CD8-positive, alpha-beta memory T cell (primary cell): ENCODE measurements at regions not wholly inside any gene's neighbourhood (a gene's known extent, or its start where the extent isn't known, plus 50 kb on each side); places are given as distances from the start of the nearest gene placed in this dataset.
"Not testable (repeated sequence)": the region's sequence is repeated elsewhere in the genome, so short reads cannot be mapped to it uniquely, and the experiment has no call there.

Experiments used
- CTCF ChIA-PET: fragments of 350-600 bp; sonication (Branson Sonifier 250); formaldehyde crosslinking; loops from one replicate; lab custom pipeline; 2021; ENCODE audit warnings: antibody characterized with exemption; lab: Charles Lee
- POLR2A ChIA-PET: fragments of 350-600 bp; sonication (Branson Sonifier 250); formaldehyde crosslinking; loops from one replicate; lab custom pipeline; 2021; ENCODE audit warnings: antibody characterized with exemption; lab: Charles Lee
- DNase-seq, 5 donors: peaks; one replicate each; pipeline versions ENCODE4 v3.0.0 to v3.0.0-alpha.2; 2020 to 2022; ENCODE audit warnings: mixed read lengths in 1 of 5
- H3K27ac ChIP-seq: one replicate; pipeline ENCODE4 v1.7.0; 2013; ENCODE audit warnings: low read depth, mild to moderate bottlenecking, low read length, moderate library complexity
- H3K27me3 ChIP-seq: 2 replicates; pipeline ENCODE4 v1.7.0; 2013; ENCODE audit warnings: low read length, mild to moderate bottlenecking; ENCODE audit not compliant: insufficient read depth, poor library complexity, severe bottlenecking
- H3K36me3 ChIP-seq: 2 replicates; pipeline ENCODE4 v1.7.0; 2013; ENCODE audit warnings: mild to moderate bottlenecking, low read length, moderate library complexity; ENCODE audit not compliant: insufficient read depth
- H3K4me1 ChIP-seq: 2 replicates; pipeline ENCODE4 v1.7.0; 2013; ENCODE audit warnings: mild to moderate bottlenecking, low read length, moderate library complexity; ENCODE audit not compliant: insufficient read depth
- H3K4me3 ChIP-seq: 2 replicates; pipeline ENCODE4 v1.7.0; 2013; ENCODE audit warnings: mild to moderate bottlenecking, low read length
- H3K9me3 ChIP-seq: 2 replicates; pipeline ENCODE4 v1.7.0; 2013; ENCODE audit warnings: mild to moderate bottlenecking, low read length
- H3K27ac Mint-ChIP-seq, 8 donors: one replicate each; pipeline ENCODE4 v1.8.0; 2020 to 2021; ENCODE audit warnings: mixed read lengths in 8 of 8, mild to moderate bottlenecking in 6 of 8, inconsistent platforms in 3 of 8, moderate library complexity in 3 of 8
- H3K27me3 Mint-ChIP-seq, 2 donors: one replicate each; pipeline ENCODE4 v1.8.0; 2020 to 2021; ENCODE audit warnings: mixed read lengths in 2 of 2, mild to moderate bottlenecking in 1 of 2, moderate library complexity in 1 of 2
- H3K36me3 Mint-ChIP-seq, 3 donors: one replicate each; pipeline ENCODE4 v1.8.0; 2020 to 2021; ENCODE audit warnings: mixed read lengths in 3 of 3, inconsistent platforms in 1 of 3, mild to moderate bottlenecking in 1 of 3
- H3K4me1 Mint-ChIP-seq, 3 donors: one replicate each; pipeline ENCODE4 v1.8.0; 2020 to 2021; ENCODE audit warnings: mixed read lengths in 3 of 3, inconsistent platforms in 1 of 3, mild to moderate bottlenecking in 1 of 3
- H3K4me3 Mint-ChIP-seq, 7 donors: one replicate each; pipeline ENCODE4 v1.8.0; 2020 to 2021; ENCODE audit warnings: mixed read lengths in 7 of 7, mild to moderate bottlenecking in 6 of 7, moderate library complexity in 4 of 7, inconsistent platforms in 2 of 7
- H3K9me3 Mint-ChIP-seq, 5 donors: one replicate each; pipeline ENCODE4 v1.8.0; 2020 to 2022; ENCODE audit warnings: mixed read lengths in 5 of 5, mild to moderate bottlenecking in 3 of 5, moderate library complexity in 2 of 5, inconsistent platforms in 1 of 5

DNA sequence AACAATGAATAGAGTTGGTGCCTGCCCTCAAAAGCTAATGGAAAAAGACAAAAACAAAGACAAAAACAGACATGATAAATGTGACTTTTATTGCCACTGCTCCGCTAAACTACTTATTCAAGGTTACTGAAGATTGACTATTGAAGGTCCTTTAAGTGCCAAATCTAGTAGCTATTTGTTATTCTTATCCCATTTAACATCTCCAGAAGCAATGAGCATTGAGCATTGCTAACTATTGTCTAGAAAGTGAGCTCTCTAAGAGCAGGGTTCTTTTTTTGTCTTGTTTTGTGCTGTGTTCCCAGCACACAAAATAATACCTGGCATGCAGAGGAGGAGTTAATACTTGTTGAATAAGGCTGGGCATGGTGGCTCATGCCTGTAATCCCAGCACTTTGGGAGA lies 95.4 kb upstream of the SFRP2 start:
- H3K27ac Mint-ChIP-seq = no peak overlapping the region
- ChIA-PET POLR2A (no interaction called here), CTCF (no interaction called here)

DNA sequence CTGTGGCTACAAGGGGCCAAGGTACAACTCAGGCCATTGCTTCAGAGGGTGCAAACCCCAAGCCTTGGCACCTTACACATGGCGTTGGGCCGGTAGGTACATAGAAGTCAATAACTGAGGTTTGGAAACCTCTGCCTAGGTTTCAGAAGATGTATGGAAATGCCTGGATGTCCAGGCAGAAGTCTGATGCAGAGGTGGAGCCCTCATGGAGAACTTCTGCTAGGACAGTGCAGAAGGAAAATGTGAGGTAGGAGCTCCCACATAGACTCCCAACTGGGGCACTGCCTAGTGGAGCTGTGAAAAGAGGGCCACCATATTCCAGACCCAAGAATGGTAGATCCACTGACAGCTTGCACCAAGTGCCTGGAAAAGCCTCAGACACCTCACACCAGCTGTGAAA lies 92.1 kb upstream of the SFRP2 start:
- H3K27me3 Mint-ChIP-seq = peaks cover 1 to 7% of the 10 kb centered on the region in 2 donors
- H3K4me3 Mint-ChIP-seq = no peak overlapping the region
- no peak overlapping the region for H3K4me3 ChIP-seq
- no peak overlapping the region for H3K27ac ChIP-seq
- no peaks in the 10 kb centered on the region for H3K27me3 ChIP-seq
- ChIA-PET POLR2A (no interaction called here), CTCF (no interaction called here)
- H3K36me3 ChIP-seq = no peaks in the 10 kb centered on the region
- no peaks in the 10 kb centered on the region for H3K4me1 ChIP-seq
- no peak for DNase-seq
- peak overlapping the region in 1 of 8 donors; percentile 16 for H3K27ac Mint-ChIP-seq
- no peaks in the 10 kb centered on the region for H3K4me1 Mint-ChIP-seq
- H3K36me3 Mint-ChIP-seq = peaks cover 0 to 6% (median 6%) of the 10 kb centered on the region in 3 donors
- H3K9me3 ChIP-seq = no peaks in the 10 kb centered on the region
- peaks cover 7 to 17% (median 13%) of the 10 kb centered on the region in 5 donors for H3K9me3 Mint-ChIP-seq

More for the DNA sequence above, 95.4 kb upstream of the SFRP2 start:
- Histone ChIP-seq H3K9me3 (no peaks in the 10 kb centered on the region), H3K4me1 (no peaks in the 10 kb centered on the region), H3K4me3 (no peak overlapping the region), H3K27me3 (no peaks in the 10 kb centered on the region), H3K36me3 (no peaks in the 10 kb centered on the region), H3K27ac (no peak overlapping the region)
- Mint-ChIP-seq H3K9me3 (peaks cover 7 to 17% (median 13%) of the 10 kb centered on the region in 5 donors), H3K27me3 (peaks cover 2 to 9% of the 10 kb centered on the region in 2 donors), H3K36me3 (peaks cover 0 to 6% (median 6%) of the 10 kb centered on the region in 3 donors), H3K4me1 (no peaks in the 10 kb centered on the region), H3K4me3 (no peak overlapping the region)
- no peak for DNase-seq

DNA sequence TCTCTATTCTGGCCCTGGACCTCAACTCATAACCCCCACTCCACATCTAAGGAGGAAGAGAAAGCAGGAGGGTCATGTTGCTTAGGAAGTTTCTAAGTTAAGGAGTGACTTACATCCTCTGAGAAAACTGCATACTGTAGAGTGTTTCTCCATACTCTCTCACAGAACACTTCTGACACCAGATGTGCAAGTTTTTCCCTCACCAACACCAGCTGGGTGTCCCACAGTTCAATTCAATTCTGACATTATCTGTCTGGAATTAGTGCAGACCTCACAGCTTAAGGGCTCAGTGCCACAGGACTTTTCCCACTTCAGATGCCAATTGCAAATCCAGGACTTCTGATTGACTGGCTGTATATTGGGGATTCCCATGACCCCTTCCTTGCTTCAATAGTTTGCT lies 89.0 kb upstream of the SFRP2 start:
- CTCF ChIA-PET = no interaction called here
- Mint-ChIP-seq H3K36me3 (peaks cover 0 to 6% (median 6%) of the 10 kb centered on the region in 3 donors), H3K9me3 (peaks cover 7 to 17% (median 13%) of the 10 kb centered on the region in 5 donors), H3K27ac (no peak overlapping the region), H3K4me1 (no peaks in the 10 kb centered on the region), H3K4me3 (no peak overlapping the region), H3K27me3 (peaks cover 3 to 11% of the 10 kb centered on the region in 2 donors)
- POLR2A ChIA-PET = no interaction called here
- Histone ChIP-seq H3K27me3 (no peaks in the 10 kb centered on the region), H3K4me3 (no peak overlapping the region), H3K9me3 (no peaks in the 10 kb centered on the region), H3K36me3 (no peaks in the 10 kb centered on the region), H3K27ac (no peak overlapping the region), H3K4me1 (no peaks in the 10 kb centered on the region)
- no peak for DNase-seq

DNA sequence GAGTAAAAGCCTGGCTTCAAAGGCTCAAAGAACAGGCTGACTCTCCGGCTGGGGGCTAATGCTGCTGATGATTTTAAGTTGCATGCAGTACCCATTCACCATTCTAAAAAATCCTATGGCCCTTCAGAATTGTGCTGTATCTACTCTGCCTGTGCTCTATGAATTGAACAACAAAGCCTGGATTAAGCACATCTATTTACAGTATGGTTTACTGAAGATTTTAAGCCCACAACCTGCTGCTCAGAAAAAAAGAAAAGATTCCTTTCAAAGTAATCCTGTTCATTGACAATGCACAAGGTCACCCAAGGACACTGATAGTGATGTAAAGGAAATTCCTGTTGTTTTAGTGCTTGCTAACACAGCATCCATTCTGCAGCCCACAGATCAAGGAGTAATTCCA lies 84.9 kb upstream of the SFRP2 start:
- no peaks in the 10 kb centered on the region for H3K9me3 ChIP-seq
- DNase-seq = no peak
- POLR2A ChIA-PET = no interaction called here
- H3K4me3 ChIP-seq = no peak overlapping the region
- H3K4me1 ChIP-seq = no peaks in the 10 kb centered on the region
- peaks cover 3 to 16% of the 10 kb centered on the region in 2 donors for H3K27me3 Mint-ChIP-seq
- H3K36me3 ChIP-seq = no peaks in the 10 kb centered on the region
- no peak overlapping the region for H3K4me3 Mint-ChIP-seq
- CTCF ChIA-PET = no interaction called here
- H3K9me3 Mint-ChIP-seq = peaks cover 0 to 2% (median 1%) of the 10 kb centered on the region in 5 donors
- H3K4me1 Mint-ChIP-seq = no peaks in the 10 kb centered on the region
- peaks cover 0 to under 1% (median 0%) of the 10 kb centered on the region in 3 donors for H3K36me3 Mint-ChIP-seq
- no peak overlapping the region for H3K27ac Mint-ChIP-seq
- H3K27ac ChIP-seq = no peak overlapping the region
- H3K27me3 ChIP-seq = no peaks in the 10 kb centered on the region

DNA sequence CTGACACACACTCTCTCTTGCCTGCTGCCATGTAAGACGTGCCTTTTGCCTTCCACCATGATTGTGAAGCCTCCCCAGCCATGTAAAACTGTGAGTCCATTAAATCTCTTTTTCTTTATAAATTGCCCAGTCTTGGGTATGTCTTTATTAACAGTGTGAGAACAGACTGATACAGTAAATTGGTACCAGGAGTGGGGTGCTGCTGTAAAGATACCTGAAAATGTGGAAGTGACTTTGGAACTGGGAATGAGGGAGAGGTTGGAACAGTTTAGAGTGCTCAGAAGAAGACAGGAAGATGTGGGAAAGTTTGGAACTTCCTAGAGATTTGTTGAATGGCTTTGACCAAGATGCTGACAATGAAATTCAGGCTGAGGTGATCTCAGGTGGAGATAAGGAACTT lies 77.9 kb upstream of the SFRP2 start:
- H3K9me3 ChIP-seq, H3K27me3 ChIP-seq, H3K27ac Mint-ChIP-seq, H3K36me3 ChIP-seq, H3K4me1 ChIP-seq, DNase-seq, H3K4me3 ChIP-seq, H3K27ac ChIP-seq, POLR2A ChIA-PET, H3K4me3 Mint-ChIP-seq, H3K4me1 Mint-ChIP-seq, CTCF ChIA-PET: not testable (repeated sequence)
- Mint-ChIP-seq H3K36me3 (peaks cover 0 to 13% (median 6%) of the 10 kb centered on the region in 3 donors), H3K27me3 (peaks cover 5 to 23% of the 10 kb centered on the region in 2 donors), H3K9me3 (peaks cover 29 to 59% (median 45%) of the 10 kb centered on the region in 5 donors)

DNA sequence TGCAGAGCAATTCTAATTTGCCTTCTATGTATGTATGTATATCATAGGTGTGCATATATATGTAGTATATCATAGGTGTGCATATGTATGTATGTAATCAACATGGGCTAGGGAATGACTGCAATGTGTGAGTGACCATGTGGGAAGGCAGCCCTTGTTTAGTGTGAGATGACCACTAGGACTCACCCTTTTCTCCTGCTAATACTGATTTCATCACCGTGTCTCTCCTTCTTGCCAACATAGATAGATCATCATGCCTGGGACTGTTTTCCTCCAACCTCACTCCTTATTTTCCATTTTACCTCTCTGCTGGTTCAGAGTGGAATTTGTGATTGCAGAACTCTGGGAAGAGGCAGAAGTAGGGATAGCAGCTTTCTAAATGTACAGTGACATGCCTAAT lies 63.6 kb upstream of the SFRP2 start:
- H3K27me3 Mint-ChIP-seq = peaks cover 13 to 15% of the 10 kb centered on the region in 2 donors

DNA sequence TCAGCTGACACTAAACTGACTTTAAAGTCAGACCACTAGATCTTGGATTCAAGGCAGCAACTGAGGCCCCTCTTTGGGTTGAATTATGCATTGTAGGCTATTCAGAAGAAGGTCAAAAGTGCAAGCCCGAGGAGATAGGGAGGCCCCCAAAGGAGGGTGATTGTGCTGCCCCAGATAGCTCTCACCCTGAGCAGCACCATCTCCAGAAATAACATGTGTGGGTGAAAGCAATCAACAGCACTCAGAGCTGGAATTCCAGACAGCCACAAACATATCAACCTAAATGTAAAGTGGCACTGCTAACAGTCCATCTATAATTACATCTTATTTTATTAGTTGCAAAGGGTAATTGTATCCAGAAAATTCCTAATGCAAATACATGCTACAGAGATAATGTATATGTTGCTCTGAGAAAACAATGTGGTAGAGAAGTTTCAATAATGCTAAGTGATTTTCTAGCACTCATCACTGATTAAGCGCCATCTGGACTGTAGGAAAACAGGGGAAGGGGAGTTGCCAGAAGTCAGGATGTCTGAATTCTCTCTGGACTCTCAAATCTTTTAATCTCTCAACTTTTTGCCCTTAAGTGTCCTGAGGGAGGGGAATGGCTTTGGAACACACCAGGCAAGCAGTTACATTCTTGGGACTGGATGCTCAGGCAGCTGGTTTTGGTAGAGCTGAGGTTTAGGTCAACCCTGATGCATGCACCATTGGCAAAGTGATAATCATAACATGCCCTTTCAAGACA lies 61.8 kb upstream of the SFRP2 start:
- no peaks in the 10 kb centered on the region for H3K36me3 Mint-ChIP-seq
- no peak overlapping the region for H3K4me3 Mint-ChIP-seq
- no peak overlapping the region for H3K27ac ChIP-seq
- no peaks in the 10 kb centered on the region for H3K36me3 ChIP-seq
- H3K27ac Mint-ChIP-seq = no peak overlapping the region
- H3K9me3 ChIP-seq = no peaks in the 10 kb centered on the region
- no peaks in the 10 kb centered on the region for H3K27me3 ChIP-seq
- no peak for DNase-seq
- H3K9me3 Mint-ChIP-seq = peaks cover 0 to 15% (median 3%) of the 10 kb centered on the region in 5 donors
- no peaks in the 10 kb centered on the region for H3K4me1 ChIP-seq
- peaks cover 17 to 18% of the 10 kb centered on the region in 2 donors for H3K27me3 Mint-ChIP-seq
- H3K4me1 Mint-ChIP-seq = no peaks in the 10 kb centered on the region
- ChIA-PET CTCF (no interaction called here), POLR2A (no interaction called here)
- no peak overlapping the region for H3K4me3 ChIP-seq

More for the DNA sequence above, 63.6 kb upstream of the SFRP2 start:
- Histone ChIP-seq H3K9me3 (no peaks in the 10 kb centered on the region), H3K27ac (no peak overlapping the region), H3K4me3 (no peak overlapping the region), H3K4me1 (no peaks in the 10 kb centered on the region), H3K36me3 (no peaks in the 10 kb centered on the region), H3K27me3 (no peaks in the 10 kb centered on the region)
- DNase-seq = no peak
- ChIA-PET POLR2A (no interaction called here), CTCF (no interaction called here)
- Mint-ChIP-seq H3K9me3 (peaks cover 7 to 14% (median 12%) of the 10 kb centered on the region in 5 donors), H3K27ac (no peak overlapping the region), H3K4me3 (no peak overlapping the region), H3K4me1 (no peaks in the 10 kb centered on the region), H3K36me3 (peaks cover 0 to 4% (median 0%) of the 10 kb centered on the region in 3 donors)

DNA sequence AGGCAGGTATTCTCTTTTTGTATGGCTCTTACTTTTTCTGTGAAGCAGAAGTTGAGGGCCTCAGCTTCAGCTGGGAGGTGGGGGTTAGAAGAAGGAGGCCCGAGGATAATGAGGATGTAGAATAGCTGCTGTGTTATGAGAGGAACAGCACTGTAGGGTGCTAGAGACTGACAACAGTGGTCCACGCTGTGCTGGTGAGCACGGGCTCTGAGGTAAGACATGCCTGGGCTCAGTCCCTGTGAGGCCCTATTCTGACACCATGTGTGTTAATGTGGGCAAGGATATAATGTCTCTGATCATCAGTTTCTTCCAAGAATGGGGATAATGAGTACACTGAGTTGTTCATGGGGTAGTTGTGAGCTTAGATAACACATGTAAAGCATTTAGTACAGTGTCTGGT lies 55.3 kb upstream of the SFRP2 start:
- H3K36me3 Mint-ChIP-seq = no peaks in the 10 kb centered on the region
- ChIA-PET CTCF (no interaction called here), POLR2A (no interaction called here)
- H3K9me3 Mint-ChIP-seq = peaks cover 0 to 10% (median 0%) of the 10 kb centered on the region in 5 donors
- Histone ChIP-seq H3K36me3 (no peaks in the 10 kb centered on the region), H3K9me3 (no peaks in the 10 kb centered on the region), H3K27me3 (no peaks in the 10 kb centered on the region), H3K4me1 (no peaks in the 10 kb centered on the region), H3K4me3 (no peak overlapping the region), H3K27ac (no peak overlapping the region)
- H3K4me1 Mint-ChIP-seq = no peaks in the 10 kb centered on the region
- no peak for DNase-seq
- H3K27ac Mint-ChIP-seq = no peak overlapping the region
- no peak overlapping the region for H3K4me3 Mint-ChIP-seq
- H3K27me3 Mint-ChIP-seq = peaks cover 11 to 12% of the 10 kb centered on the region in 2 donors
